ENCODE measurements at regions not wholly inside any gene's neighbourhood (a gene's known extent, or its start where the extent isn't known, plus 50 kb on each side); places are given as distances from the start of the nearest gene placed in this dataset.

GRCh38 chr12:25714198-25714984 is 161.3 kb upstream of the LMNTD1 start:
- no peak for DNase-seq (ENCODE audit: low read depth)

- no peak for DNase-seq (ENCODE audit: low read depth)
These were observed 162.0 kb upstream of the LMNTD1 start for GRCh38 chr12:25715102-25715501.

- DNase-seq (ENCODE audit: low read depth) = no peak
These were observed 163.8 kb upstream of the LMNTD1 start for GRCh38 chr12:25716842-25717241.

GRCh38 chr12:25717552-25717951 is 164.5 kb upstream of the LMNTD1 start:
- no peak for DNase-seq (ENCODE audit: low read depth)

GRCh38 chr12:25718081-25718731 is 165.1 kb upstream of the LMNTD1 start:
- no peak for DNase-seq (ENCODE audit: low read depth)

- DNase-seq (ENCODE audit: low read depth) = no peak
These were observed 166.4 kb upstream of the LMNTD1 start for GRCh38 chr12:25719505-25719904.

GRCh38 chr12:25723336-25723735 is 170.3 kb upstream of the LMNTD1 start:
- DNase-seq (ENCODE audit: low read depth) = no peak

- DNase-seq (ENCODE audit: low read depth) = peak; percentile 52
These were observed 170.9 kb upstream of the LMNTD1 start for GRCh38 chr12:25723921-25724491.

GRCh38 chr12:25725470-25725869 is 172.4 kb upstream of the LMNTD1 start:
- no peak for DNase-seq (ENCODE audit: low read depth)

- DNase-seq (ENCODE audit: low read depth) = peak; percentile 58
These were observed 172.8 kb upstream of the LMNTD1 start for GRCh38 chr12:25725931-25726330.

- DNase-seq (ENCODE audit: low read depth) = no peak
These were observed 175.0 kb upstream of the LMNTD1 start for GRCh38 chr12:25728056-25728595.

GRCh38 chr12:25730489-25731349 is 177.6 kb upstream of the LMNTD1 start:
- no peak for DNase-seq (ENCODE audit: low read depth)

GRCh38 chr12:25733541-25733940 is 180.5 kb upstream of the LMNTD1 start:
- no peak for DNase-seq (ENCODE audit: low read depth)

GRCh38 chr12:25734529-25735180 is 181.6 kb upstream of the LMNTD1 start:
- no peak for DNase-seq (ENCODE audit: low read depth)

- DNase-seq (ENCODE audit: low read depth) = no peak
These were observed 187.5 kb upstream of the LMNTD1 start for GRCh38 chr12:25740617-25741016.

- DNase-seq (ENCODE audit: low read depth) = no peak
These were observed 188.8 kb upstream of the LMNTD1 start for GRCh38 chr12:25741917-25742316.

- DNase-seq (ENCODE audit: low read depth) = no peak
These were observed 190.7 kb upstream of the LMNTD1 start for GRCh38 chr12:25743679-25744215.

GRCh38 chr12:25744313-25744712 is 191.2 kb upstream of the LMNTD1 start:
- DNase-seq (ENCODE audit: low read depth) = no peak

- no peak for DNase-seq (ENCODE audit: low read depth)
These were observed 192.2 kb upstream of the LMNTD1 start for GRCh38 chr12:25745281-25745680.

- no peak for DNase-seq (ENCODE audit: low read depth)
These were observed 193.0 kb upstream of the LMNTD1 start for GRCh38 chr12:25746131-25746530.

GRCh38 chr12:25752710-25753309 is 199.7 kb upstream of the LMNTD1 start:
- DNase-seq (ENCODE audit: low read depth) = no peak

All from GM04504 (cell line).